ENCODE measurements at regions not wholly inside any gene's neighbourhood (a gene's known extent, or its start where the extent isn't known, plus 50 kb on each side); places are given as distances from the start of the nearest gene placed in this dataset.

DNA sequence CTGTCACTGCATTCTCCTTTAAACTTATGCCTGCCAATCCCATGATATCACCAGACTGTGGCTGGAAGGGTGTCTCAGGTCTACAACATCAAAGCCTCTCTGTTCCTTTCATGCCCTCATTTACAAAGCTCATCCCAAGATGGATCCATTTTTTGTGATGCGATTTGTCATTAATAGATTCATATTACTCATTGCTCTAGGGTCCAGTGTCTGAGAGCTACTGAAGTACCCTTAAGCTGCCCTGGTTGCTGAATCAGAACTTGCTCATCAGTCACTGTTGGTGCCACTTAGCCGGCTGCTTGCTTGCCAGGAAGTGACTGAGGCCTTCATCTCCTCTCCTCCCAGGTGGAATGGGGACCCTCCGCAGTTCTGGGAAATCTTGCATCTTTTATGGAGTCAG lies 395.5 kb upstream of the BOD1L1 start:
- TF ChIP-seq, protein P1, sequence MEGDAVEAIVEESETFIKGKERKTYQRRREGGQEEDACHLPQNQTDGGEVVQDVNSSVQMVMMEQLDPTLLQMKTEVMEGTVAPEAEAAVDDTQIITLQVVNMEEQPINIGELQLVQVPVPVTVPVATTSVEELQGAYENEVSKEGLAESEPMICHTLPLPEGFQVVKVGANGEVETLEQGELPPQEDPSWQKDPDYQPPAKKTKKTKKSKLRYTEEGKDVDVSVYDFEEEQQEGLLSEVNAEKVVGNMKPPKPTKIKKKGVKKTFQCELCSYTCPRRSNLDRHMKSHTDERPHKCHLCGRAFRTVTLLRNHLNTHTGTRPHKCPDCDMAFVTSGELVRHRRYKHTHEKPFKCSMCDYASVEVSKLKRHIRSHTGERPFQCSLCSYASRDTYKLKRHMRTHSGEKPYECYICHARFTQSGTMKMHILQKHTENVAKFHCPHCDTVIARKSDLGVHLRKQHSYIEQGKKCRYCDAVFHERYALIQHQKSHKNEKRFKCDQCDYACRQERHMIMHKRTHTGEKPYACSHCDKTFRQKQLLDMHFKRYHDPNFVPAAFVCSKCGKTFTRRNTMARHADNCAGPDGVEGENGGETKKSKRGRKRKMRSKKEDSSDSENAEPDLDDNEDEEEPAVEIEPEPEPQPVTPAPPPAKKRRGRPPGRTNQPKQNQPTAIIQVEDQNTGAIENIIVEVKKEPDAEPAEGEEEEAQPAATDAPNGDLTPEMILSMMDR (IDR thresholded peaks at IDR 0.05; ENCODE audit: low read length), result no peak
- no peak for TF ChIP-seq EZH2 (optimal IDR thresholded peaks at IDR 0.05; ENCODE audit: low read depth, low read length)
- TF ChIP-seq EZH2phosphoT487 (IDR thresholded peaks at IDR 0.05; ENCODE audit: low read length), result no peak
- no peak overlapping the region for H3K27ac ChIP-seq (ENCODE audit: low read length)
- no peak for DNase-seq
- H3K27me3 ChIP-seq (replicated peaks; ENCODE audit: insufficient read depth, low read length), result no peaks in the 10 kb centered on the region
- no peaks in the 10 kb centered on the region for H4K20me1 ChIP-seq (ENCODE audit: insufficient read depth, low read length)
- no peaks in the 10 kb centered on the region for H3K9me3 ChIP-seq (replicated peaks; ENCODE audit: insufficient read depth, low read length)
- H3F3A ChIP-seq (ENCODE audit: insufficient read depth, low read length), result no peaks in the 10 kb centered on the region
- no peak overlapping the region for H3K4me3 ChIP-seq (ENCODE audit: low read length)
- no peaks in the 10 kb centered on the region for H3K79me2 ChIP-seq (ENCODE audit: low read length)
- H3K9ac ChIP-seq (ENCODE audit: low read length), result no peak overlapping the region
- H2AFZ ChIP-seq (ENCODE audit: low read length), result no peak overlapping the region
- H3K9me2 ChIP-seq (replicated peaks; ENCODE audit: insufficient read depth, low read length), result no peaks in the 10 kb centered on the region
- H3K4me2 ChIP-seq (ENCODE audit: low read depth, low read length), result no peak overlapping the region
- H3K4me1 ChIP-seq (ENCODE audit: low read length), result no peaks in the 10 kb centered on the region
- no peaks in the 10 kb centered on the region for H3K36me3 ChIP-seq (replicated peaks; ENCODE audit: insufficient read depth, low read length)

DNA sequence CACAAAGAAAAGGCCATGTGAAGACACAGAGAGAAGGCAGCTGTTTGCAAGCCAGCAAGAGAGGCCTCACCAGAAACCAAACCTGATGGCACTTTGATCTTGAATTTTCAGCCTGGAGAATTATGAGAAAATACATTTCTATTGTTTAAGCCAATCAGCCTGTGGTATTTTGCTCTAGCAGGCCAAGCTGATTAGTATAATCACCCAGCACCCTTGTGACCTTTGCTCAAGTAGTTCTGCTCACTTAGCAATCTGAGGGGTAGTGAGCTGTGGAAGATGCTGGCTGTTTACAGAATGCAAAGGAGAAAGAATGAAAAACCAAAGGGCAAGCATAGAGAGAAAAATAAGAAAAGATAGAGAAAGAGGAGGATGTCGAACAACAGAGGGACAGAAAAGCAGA lies 396.4 kb upstream of the BOD1L1 start:
- H3K9ac ChIP-seq (ENCODE audit: low read length), result no peak overlapping the region
- H3K9me2 ChIP-seq (replicated peaks; ENCODE audit: insufficient read depth, low read length), result no peaks in the 10 kb centered on the region
- no peak overlapping the region for H2AFZ ChIP-seq (ENCODE audit: low read length)
- no peak overlapping the region for H3K27ac ChIP-seq (ENCODE audit: low read length)
- no peak overlapping the region for H3K4me3 ChIP-seq (ENCODE audit: low read length)
- no peaks in the 10 kb centered on the region for H3K4me1 ChIP-seq (ENCODE audit: low read length)
- no peak for DNase-seq
- no peaks in the 10 kb centered on the region for H3K36me3 ChIP-seq (replicated peaks; ENCODE audit: insufficient read depth, low read length)
- no peaks in the 10 kb centered on the region for H3K9me3 ChIP-seq (replicated peaks; ENCODE audit: insufficient read depth, low read length)
- TF ChIP-seq, protein P1 (IDR thresholded peaks at IDR 0.05; ENCODE audit: low read length), result no peak
- TF ChIP-seq EZH2phosphoT487 (IDR thresholded peaks at IDR 0.05; ENCODE audit: low read length), result no peak
- TF ChIP-seq EZH2 (optimal IDR thresholded peaks at IDR 0.05; ENCODE audit: low read depth, low read length), result no peak
- H3K79me2 ChIP-seq (ENCODE audit: low read length), result no peaks in the 10 kb centered on the region
- H3K4me2 ChIP-seq (ENCODE audit: low read depth, low read length), result no peak overlapping the region
- no peaks in the 10 kb centered on the region for H4K20me1 ChIP-seq (ENCODE audit: insufficient read depth, low read length)
- no peaks in the 10 kb centered on the region for H3F3A ChIP-seq (ENCODE audit: insufficient read depth, low read length)
- no peaks in the 10 kb centered on the region for H3K27me3 ChIP-seq (replicated peaks; ENCODE audit: insufficient read depth, low read length)

DNA sequence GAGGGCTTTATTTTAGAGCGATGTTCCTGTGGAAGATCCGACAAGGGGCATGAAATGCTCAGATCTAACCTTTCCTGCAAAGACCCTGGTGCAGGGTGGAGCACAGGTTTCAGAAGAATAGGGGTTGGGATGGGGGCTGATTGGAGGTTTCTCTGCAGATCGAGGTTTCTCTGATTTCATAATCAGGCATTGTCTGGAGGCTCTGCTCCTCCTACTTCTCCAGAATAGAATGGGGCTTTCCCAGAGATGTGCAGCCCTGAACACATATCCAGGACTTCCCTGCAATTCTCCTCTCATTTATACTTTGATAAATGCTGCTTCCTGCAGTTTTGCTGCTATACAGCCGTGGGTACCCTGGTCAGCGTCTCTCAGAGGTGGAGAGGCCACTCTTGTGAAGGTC lies 397.6 kb upstream of the BOD1L1 start:
- H3F3A ChIP-seq (ENCODE audit: insufficient read depth, low read length), result no peaks in the 10 kb centered on the region
- H3K4me3 ChIP-seq (ENCODE audit: low read length), result no peak overlapping the region
- H3K9me2 ChIP-seq (replicated peaks; ENCODE audit: insufficient read depth, low read length), result no peaks in the 10 kb centered on the region
- no peak for TF ChIP-seq EZH2 (optimal IDR thresholded peaks at IDR 0.05; ENCODE audit: low read depth, low read length)
- no peak for TF ChIP-seq EZH2phosphoT487 (IDR thresholded peaks at IDR 0.05; ENCODE audit: low read length)
- TF ChIP-seq, protein P1 (IDR thresholded peaks at IDR 0.05; ENCODE audit: low read length), result no peak
- no peak for DNase-seq
- no peaks in the 10 kb centered on the region for H3K79me2 ChIP-seq (ENCODE audit: low read length)
- H3K4me2 ChIP-seq (ENCODE audit: low read depth, low read length), result no peak overlapping the region
- no peaks in the 10 kb centered on the region for H3K36me3 ChIP-seq (replicated peaks; ENCODE audit: insufficient read depth, low read length)
- no peaks in the 10 kb centered on the region for H3K9me3 ChIP-seq (replicated peaks; ENCODE audit: insufficient read depth, low read length)
- no peaks in the 10 kb centered on the region for H3K4me1 ChIP-seq (ENCODE audit: low read length)
- no peaks in the 10 kb centered on the region for H3K27me3 ChIP-seq (replicated peaks; ENCODE audit: insufficient read depth, low read length)
- H2AFZ ChIP-seq (ENCODE audit: low read length), result no peak overlapping the region
- no peaks in the 10 kb centered on the region for H4K20me1 ChIP-seq (ENCODE audit: insufficient read depth, low read length)
- no peak overlapping the region for H3K27ac ChIP-seq (ENCODE audit: low read length)
- H3K9ac ChIP-seq (ENCODE audit: low read length), result no peak overlapping the region

All from MM.1S (cell line).